ENCODE measurements at regions not wholly inside any gene's neighbourhood (a gene's known extent, or its start where the extent isn't known, plus 50 kb on each side); places are given as distances from the start of the nearest gene placed in this dataset.
"Not testable (repeated sequence)": the region's sequence is repeated elsewhere in the genome, so short reads cannot be mapped to it uniquely, and the experiment has no call there.

GRCh38 chr5:32916648-32917047, 205.5 kb downstream of the NPR3 start:
- no peak for DNase-seq (ENCODE audit: low read depth in 4 of 4, low spot score in 3 of 4)

- no peak for DNase-seq (ENCODE audit: low read depth in 4 of 4, low spot score in 3 of 4)
Measured at GRCh38 chr5:32928761-32929160, 217.6 kb downstream of the NPR3 start.

- not testable (repeated sequence) for DNase-seq (ENCODE audit: low read depth in 4 of 4, low spot score in 3 of 4)
Measured at GRCh38 chr5:32931438-32931837, 220.3 kb downstream of the NPR3 start.

DNA sequence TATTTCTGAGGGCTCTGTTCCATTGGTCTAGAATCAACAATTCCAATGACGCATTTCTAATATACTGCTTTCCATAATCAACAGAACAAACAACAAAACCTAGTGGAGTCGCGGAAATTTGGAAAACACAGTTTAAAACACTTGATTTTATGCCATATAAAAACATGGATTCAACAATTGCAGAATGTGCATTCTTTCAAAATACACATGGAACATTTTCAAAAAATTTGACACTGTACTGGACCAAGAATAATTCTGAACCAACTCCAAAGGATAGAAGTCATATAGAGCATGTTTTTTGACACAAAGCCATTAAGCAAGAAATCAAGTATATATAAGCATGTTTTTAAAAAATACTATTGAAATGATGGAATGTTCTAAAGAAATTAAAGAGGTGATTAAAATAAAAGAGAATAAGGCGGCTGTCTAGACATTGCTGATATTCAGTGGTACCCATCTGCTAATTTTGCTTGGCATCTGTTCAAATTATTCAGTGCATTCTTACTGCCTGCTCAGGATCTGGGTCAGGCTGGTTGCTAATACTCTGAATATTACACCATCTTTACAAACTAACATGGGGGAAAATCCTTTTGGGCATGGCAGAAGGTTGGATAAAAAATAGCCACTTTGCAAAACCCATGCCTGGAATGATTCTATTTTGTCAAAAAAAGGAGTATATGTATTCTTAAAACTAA, 221.3 kb downstream of the NPR3 start:
- DNase-seq (ENCODE audit: low read depth in 4 of 4, low spot score in 3 of 4) = no peak

GRCh38 chr5:32933692-32934091, 222.6 kb downstream of the NPR3 start:
- DNase-seq (ENCODE audit: low read depth in 4 of 4, low spot score in 3 of 4) = no peak

DNA sequence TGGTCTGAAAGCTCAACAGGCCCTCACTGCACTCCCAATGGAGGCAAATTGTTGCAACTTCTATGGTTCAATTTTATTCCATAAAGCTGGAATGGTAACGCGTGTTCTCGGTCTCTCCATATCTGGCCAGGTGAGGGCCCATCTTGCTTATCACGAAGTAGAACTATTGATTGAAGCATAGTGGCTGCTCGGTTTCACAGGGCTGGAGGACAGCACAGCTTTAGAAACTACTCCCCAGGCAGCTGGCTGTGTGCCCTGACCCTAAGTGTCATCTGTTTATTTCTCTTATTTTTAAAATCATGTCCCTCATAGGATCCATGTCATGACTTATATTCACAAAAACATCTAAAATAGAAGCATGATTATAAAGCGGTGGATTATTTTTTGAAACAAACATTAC, 223.4 kb downstream of the NPR3 start:
- no peak for DNase-seq (ENCODE audit: low read depth in 4 of 4, low spot score in 3 of 4)

- no peak for DNase-seq (ENCODE audit: low read depth in 4 of 4, low spot score in 3 of 4)
Measured at GRCh38 chr5:32935283-32935682, 224.2 kb downstream of the NPR3 start.

GRCh38 chr5:32936329-32936728, 225.2 kb downstream of the NPR3 start:
- no peak for DNase-seq (ENCODE audit: low read depth in 4 of 4, low spot score in 3 of 4)

DNA sequence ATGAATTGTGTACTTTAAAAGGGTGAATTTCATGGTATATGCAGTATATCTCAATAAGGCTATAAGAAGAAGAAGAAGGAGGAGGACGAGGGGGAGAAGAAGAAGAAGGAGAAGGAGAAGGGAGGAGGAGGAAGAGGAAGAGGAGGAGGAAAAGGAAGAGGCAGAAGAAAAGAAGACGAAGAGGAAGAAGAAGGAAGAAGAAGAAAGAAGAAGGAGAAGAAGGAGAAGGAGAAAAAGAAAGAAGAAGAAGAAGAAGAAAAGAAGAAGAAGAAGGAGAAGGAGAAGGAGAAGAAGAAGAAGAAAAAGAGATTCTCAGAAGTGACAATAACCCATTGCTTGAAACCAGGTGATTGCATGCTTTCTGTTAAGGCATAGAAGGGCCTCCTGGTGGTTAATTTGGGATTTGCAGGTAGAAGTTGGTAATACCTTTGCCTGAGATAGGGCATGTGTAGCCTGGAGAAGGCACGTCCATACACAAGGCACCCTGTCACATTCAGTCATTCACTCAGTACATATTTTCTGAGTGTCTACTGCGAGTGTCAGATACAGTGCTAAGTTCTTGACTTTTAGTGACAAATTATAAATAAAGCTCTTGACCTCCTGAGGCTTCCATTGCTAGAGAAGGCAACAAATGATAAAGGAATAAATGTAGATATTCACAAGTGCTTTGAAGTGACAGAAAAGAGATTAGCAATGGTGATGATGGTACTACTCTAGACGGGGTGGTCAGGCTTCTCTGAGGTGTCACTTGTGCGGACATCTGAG, 231.3 kb downstream of the NPR3 start:
- DNase-seq (ENCODE audit: low read depth in 4 of 4, low spot score in 3 of 4) = no peak

DNA sequence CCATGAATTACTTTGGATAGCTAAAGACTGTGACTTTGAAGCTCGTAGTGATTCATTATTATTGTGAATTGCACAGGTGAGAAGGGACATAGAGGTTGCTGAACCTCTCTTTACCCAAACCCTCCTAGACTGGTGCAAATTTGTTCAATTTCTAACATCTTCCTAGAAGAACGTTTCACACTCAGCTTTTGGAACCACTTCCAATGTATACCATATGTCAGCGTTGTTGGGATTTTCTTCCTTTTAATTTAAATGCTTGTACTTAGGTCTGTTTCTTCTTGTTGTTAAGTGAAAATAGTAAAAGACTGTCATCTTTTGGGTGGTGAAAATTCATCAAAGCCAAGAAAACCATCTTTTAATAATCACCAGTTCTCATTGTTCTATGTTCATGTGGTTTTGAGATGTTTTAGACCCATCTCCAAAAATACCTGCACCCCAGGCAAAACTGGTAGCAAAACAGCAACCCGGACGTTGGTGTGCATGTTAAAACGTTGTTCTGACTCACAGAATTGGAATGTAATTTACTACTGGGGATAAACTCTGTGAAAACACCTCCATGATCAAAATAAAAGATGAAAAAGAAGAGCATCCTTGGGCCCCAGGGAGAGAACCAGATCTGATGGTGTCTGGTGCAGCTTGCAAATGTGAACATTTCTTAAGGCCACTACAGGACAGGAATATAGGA, 238.3 kb downstream of the NPR3 start:
- no peak for DNase-seq (ENCODE audit: low read depth in 4 of 4, low spot score in 3 of 4)

DNA sequence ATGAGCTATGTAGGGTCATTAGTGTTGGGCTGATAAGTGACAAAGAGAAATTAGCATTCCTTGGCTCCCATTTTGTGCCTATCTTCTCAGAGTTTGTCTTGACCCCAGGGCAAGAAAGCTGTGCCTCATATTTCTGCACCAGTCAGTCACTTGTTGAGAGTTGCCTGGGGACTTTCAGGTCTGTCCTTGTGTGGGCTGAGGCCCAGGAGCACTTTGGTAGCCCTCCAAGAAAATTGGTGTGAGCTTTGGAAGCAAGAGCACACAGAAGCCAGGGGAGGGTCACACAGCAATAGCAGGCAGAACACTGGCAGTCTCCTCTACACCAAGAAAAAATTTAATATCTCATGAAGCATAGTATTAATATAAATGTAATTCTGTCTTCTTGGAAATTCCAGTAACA, 239.9 kb downstream of the NPR3 start:
- no peak for DNase-seq (ENCODE audit: low read depth in 4 of 4, low spot score in 3 of 4)

DNA sequence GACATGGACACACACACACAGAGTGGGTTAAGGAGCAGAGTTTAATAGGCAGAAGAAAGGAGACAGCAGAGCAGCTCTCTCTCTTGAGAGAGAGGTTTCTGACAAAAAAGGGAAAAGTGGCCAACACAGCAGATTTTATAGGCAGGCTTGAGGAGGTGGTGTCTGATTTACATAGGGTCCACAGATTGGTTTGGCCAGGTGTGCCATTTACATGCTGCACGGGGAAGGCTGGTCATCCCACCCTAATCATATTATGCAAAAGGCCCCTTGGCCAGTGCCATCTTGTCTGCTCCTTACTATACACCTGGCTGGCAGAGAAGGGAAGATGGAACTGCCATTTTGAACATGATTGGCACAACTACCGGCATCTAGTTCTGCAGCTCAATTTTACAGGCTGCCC, 240.8 kb downstream of the NPR3 start:
- no peak for DNase-seq (ENCODE audit: low read depth in 4 of 4, low spot score in 3 of 4)

GRCh38 chr5:32952421-32952820, 241.3 kb downstream of the NPR3 start:
- not testable (repeated sequence) for DNase-seq (ENCODE audit: low read depth in 4 of 4, low spot score in 3 of 4)

DNA sequence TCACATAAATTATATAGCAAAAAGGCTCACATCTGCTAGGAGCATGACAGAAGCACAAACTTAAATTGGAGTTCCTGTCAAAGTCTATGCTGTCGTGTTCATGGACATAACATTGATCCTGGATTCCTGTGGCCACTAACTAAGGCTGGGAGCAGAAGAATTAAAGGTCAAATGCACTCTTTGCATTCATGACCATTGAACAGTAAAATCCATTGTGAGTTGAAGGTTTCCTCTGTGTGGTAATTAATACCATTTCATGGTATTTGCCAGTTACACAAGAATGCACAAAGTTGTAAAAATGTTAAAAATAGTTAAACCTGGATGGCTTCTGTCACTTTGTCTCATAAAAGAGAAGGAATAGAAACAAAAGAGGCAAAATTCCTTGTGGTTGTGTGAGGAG, 242.6 kb downstream of the NPR3 start:
- no peak for DNase-seq (ENCODE audit: low read depth in 4 of 4, low spot score in 3 of 4)

GRCh38 chr5:32955814-32956213, 244.7 kb downstream of the NPR3 start:
- no peak for DNase-seq (ENCODE audit: low read depth in 4 of 4, low spot score in 3 of 4)

DNA sequence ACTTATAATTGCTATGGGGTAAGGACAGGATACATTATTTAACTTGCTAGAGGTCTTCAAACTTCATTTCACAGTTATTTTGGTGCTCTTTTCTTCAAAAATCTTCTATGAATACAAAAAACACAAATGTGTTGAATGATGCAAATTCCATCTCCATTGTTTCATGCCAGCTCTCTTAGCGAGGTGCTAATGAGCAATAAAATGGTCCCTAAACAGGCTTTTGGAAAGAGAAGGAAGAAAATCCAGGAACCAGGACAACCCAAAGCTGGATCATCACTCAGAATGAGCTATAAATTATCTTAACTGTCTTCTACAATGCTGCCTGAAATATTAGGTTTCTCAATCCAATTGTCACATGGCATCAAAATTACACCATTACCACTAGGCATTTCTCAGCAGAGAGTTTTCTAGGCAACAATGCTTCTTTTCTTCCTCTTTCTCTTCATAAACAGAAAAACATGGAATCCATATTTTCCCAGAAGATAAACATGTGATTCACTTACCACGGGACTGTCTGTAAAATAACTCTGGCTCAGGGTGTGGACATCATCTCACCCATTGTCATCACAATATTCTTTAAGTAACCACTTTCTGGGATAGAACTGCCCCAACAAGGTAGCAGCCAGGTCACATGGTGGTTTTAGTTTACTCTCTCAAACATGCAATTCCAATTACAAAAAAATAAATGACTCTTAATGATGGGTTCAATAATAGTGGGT, 249.4 kb downstream of the NPR3 start:
- DNase-seq (ENCODE audit: low read depth in 4 of 4, low spot score in 3 of 4) = no peak

- no peak for DNase-seq (ENCODE audit: low read depth in 4 of 4, low spot score in 3 of 4)
Measured at GRCh38 chr5:32961059-32961415, 249.9 kb downstream of the NPR3 start.

- no peak for DNase-seq (ENCODE audit: low read depth in 4 of 4, low spot score in 3 of 4)
Measured at GRCh38 chr5:32964261-32964660, 253.1 kb downstream of the NPR3 start.

- DNase-seq (ENCODE audit: low read depth in 4 of 4, low spot score in 3 of 4) = no peak
Measured at GRCh38 chr5:32973646-32974045, 262.5 kb downstream of the NPR3 start.

GRCh38 chr5:32975656-32976375, 264.7 kb downstream of the NPR3 start:
- DNase-seq (ENCODE audit: low read depth in 4 of 4, low spot score in 3 of 4) = peak in 1 of 4 donors; percentile 20

DNA sequence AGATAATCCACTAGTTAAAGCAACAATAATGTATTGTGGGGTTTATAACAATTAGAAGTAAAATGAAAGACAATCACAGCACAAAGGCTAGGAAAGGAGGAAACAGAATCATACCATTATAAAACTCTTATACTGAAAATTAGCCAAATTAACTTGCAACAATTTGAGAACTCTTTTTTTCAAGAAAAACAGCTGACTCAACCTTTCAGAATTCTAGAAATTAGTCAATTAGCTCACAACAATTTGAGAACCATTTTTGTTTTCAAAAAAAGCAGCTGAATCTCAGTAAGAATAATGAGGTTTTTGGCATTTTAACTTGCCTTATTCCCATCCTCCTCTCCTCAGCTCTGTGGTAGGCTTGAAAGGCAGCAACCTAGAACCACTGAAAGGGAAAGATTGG, 269.9 kb downstream of the NPR3 start:
- DNase-seq (ENCODE audit: low read depth in 4 of 4, low spot score in 3 of 4) = no peak
